HUDEP-2 (cell line): ENCODE measurements at regions not wholly inside any gene's neighbourhood (a gene's known extent, or its start where the extent isn't known, plus 50 kb on each side); places are given as distances from the start of the nearest gene placed in this dataset.
"Not testable (repeated sequence)": the region's sequence is repeated elsewhere in the genome, so short reads cannot be mapped to it uniquely, and the experiment has no call there.

Source experiments
- DNase-seq, 76 experiments: peaks; one replicate each; lab custom pipeline; 2025; ENCODE audit not compliant: unreplicated experiment in 76 of 76; lab: John Stamatoyannopoulos, UW

- DNase-seq = no peak
Measured at GRCh38 chr4:167906851-167907250, 185.5 kb upstream of the ANXA10 start.

GRCh38 chr4:167908816-167909215, 183.5 kb upstream of the ANXA10 start:
- DNase-seq = no peak

DNA sequence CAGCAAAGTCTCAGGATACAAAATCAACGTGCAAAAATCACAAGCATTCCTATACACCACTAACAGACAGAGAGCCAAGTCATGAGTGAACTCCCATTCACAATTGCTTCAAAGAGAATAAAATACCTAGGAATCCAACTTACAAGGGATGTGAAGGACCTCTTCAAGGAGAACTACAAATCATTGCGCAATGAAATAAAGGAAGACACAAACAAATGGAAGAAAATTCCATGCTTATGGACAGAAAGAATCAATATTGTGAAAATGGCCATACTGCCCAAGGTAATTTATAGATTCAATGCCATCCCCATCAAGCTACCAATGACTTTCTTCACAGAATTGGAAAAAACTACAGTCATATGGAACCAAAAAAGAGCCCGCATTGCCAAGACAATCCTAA, 179.8 kb upstream of the ANXA10 start:
- DNase-seq = not testable (repeated sequence)

GRCh38 chr4:167918077-167918476, 174.3 kb upstream of the ANXA10 start:
- DNase-seq = no peak

GRCh38 chr4:167930166-167930565, 162.2 kb upstream of the ANXA10 start:
- DNase-seq = no peak

DNA sequence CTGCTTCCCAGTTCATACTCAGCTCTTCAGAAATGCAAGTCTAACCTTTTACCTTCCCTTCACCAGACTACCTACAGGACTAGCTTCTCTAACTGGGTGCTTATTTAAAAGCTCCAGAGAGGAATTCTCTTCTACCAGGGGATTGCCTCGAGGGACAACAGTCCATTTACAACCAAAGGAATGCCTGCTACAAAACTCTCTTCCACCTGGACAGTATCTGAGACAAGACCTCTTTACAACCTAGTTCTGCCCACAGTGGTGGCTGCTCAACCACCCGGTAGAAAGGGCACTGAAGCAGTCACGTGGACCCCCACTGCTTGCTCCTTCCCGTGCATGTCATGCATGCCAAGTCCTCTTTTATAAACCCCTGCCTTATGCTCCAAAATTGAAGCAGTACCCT, 158.1 kb upstream of the ANXA10 start:
- DNase-seq = no peak

GRCh38 chr4:167939863-167940616, 152.3 kb upstream of the ANXA10 start:
- DNase-seq = peak in 6 of 76 experiments; percentile 4 to 24 (median 10)

DNA sequence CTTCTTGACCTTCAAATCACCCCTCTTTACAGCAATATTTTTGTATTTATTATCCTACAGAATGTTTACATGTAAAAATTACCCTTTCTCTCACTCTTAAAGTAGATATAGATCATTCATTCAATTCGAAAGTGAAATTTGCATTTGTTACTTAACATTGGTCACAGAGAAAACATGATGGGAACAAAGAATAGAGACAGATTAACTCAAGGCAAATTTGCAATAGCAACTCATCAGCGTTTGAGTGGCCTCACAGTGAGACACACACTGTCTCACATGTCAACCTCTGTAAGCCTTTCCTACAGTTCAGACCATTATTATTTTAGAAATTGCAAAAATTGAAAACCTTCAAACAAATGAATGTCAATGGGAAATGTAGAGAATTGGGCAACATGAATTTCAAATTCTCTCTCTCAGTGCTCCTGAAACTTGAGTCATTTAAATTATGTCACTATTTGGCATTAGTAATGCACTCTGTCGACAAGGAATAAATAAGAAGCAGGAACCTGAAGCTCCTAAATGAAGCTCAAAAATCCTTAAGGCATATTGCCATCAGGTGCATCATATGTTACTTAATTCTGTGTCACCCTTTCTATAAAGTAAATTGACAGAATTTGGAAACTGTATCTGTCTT, 148.3 kb upstream of the ANXA10 start:
- DNase-seq = no peak

DNA sequence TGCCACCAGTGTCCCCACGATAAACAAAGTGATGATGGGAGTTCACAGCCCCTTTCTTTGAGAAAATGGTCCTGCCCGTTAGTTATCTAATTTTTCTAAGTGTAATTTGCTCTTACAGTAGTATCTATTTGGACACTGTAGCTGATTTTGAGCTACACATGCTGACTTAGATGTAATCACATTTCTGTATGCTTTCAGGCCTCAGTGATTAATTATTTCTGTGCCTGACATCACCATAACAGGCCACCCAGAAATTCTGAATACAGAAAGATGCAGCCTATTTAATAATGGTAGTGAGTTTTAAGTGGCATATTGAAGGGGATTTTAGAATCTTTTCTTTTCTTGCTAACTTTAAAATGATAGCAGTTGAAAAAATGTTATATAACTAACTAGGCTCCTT, 147.6 kb upstream of the ANXA10 start:
- DNase-seq = no peak

DNA sequence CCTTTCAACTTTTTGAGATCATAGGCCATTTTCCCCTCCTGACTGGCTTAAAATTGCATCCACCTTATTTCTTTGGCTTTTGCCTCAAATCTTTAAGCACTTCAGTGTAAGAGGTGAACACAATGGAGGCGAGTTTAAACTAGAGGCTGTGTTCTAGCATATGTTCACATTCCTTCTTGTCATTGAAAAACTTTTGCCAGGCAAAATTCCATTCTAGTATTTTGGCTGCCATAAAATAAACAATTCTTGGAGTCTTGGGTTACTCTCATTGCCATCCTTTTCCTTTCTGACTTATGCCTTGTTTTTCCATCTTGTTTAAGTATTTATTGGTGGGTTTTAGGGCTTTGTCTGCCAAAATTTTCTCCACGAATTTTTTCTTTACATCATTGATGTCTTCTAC, 137.3 kb upstream of the ANXA10 start:
- DNase-seq = no peak

GRCh38 chr4:167956676-167957075, 135.7 kb upstream of the ANXA10 start:
- no peak for DNase-seq

- no peak for DNase-seq
Measured at GRCh38 chr4:167964766-167965373, 127.5 kb upstream of the ANXA10 start.

GRCh38 chr4:167966143-167966542, 126.2 kb upstream of the ANXA10 start:
- DNase-seq = no peak

- DNase-seq = no peak
Measured at GRCh38 chr4:167973513-167973912, 118.8 kb upstream of the ANXA10 start.

DNA sequence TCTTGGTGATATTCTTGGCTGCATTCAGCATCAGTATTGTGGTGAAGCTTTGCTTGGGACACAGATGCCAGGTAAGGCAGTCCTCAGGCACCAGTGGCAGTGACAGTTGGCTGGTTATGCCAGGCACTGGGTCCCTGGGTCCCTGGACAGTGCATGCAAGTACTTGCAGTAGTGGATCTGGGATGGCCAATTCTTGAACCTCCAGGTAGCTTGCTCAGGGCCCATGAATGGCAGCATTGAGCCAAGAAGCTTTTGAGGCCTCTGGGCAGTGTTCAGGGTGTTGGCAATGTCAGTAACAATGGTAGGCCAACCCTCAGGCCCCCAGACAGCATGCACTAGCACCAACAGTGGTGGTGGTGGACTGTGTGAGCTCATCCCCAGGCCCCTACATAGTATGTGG, 106.8 kb upstream of the ANXA10 start:
- no peak for DNase-seq

- DNase-seq = no peak
Measured at GRCh38 chr4:167986044-167986443, 106.3 kb upstream of the ANXA10 start.

GRCh38 chr4:167987285-167987684, 105.1 kb upstream of the ANXA10 start:
- no peak for DNase-seq

DNA sequence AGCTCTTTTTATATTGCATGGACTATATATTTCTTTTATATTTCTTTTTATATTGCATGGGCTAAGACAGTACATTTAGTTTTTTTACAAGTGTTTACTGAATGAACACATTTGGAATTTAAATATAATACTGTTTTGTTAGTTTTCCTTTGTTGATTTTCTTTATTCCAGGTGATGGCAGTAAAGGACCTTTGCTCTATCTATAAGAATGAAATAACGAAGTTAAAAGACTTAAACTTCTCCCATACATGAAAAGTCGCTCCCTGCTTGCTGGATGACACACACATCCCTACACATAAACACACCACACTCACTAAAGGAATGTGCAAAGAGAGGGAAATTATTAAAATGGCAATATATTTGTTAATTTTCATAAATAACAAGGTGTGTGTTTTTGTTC, 102.5 kb upstream of the ANXA10 start:
- no peak for DNase-seq

DNA sequence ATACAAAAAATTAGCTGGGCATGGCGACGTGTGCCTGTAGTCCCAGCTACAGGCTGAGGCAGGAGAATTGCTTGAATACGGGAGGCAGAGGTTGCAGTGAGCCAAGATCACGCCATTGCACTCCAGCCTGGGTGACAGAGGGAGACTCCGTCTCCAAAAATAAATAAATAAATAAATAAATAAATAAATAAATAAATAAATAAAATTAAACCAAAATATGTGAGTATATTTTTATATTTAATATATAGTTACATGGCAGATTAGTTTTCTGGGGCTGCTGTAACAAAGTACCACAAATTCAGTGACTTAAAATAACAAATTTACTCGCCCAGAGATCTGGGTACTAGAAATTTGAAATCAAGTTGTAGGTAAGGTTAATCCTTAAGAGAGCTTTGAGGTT, 84.2 kb upstream of the ANXA10 start:
- DNase-seq = not testable (repeated sequence)

GRCh38 chr4:168019019-168019651, 73.2 kb upstream of the ANXA10 start:
- DNase-seq = no peak

DNA sequence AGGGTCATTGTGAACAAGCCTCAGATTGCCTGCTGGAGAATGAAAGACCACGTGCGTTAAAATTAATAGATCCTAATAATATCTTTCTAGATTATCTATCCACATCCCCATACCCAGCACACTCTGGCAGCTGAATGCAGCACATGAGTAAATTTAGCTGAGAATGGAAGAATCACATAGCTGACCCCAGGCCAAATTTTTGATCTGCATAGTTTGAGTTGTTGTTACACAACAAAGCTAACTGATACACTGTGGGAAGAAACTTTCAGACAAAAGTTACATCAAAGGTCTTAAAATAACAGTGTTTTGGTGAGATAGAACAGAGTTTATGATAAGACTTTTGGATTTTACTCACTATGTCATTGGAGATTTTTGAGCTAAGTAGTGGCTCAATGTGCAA, 72.4 kb upstream of the ANXA10 start:
- DNase-seq = no peak

DNA sequence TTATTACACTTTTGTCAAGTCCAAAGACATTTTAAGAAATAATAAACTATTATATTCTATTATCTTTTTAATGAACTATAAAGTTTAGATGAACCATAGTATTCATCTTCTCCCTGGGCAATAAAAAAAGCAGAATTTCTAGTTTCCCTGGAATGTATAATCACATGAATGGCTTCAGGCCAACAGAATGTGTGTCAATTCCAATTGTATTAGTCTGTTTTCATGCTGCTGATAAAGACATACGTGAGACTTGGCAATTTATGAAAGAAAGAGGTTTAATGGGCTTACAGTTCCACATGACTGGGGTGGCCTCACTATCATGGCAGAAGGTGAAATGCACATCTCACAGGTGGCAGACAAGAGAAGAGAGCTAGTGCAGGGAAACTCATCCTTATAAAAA, 70.7 kb upstream of the ANXA10 start:
- DNase-seq = no peak
